ENCODE measurements at regions not wholly inside any gene's neighbourhood (a gene's known extent, or its start where the extent isn't known, plus 50 kb on each side); places are given as distances from the start of the nearest gene placed in this dataset.

- TF ChIP-seq CTCF (IDR thresholded peaks at IDR 0.05 in 4 of 5, conservative IDR thresholded peaks at IDR 0.05 in 1 of 5) (no peak), POLR2A (IDR thresholded peaks at IDR 0.05) (no peak)
Measured at GRCh38 chr2:7840651-7841380, 841.0 kb upstream of the ID2 start.
